GM19351 (cell line): ENCODE measurements at regions not wholly inside any gene's neighbourhood (a gene's known extent, or its start where the extent isn't known, plus 50 kb on each side); places are given as distances from the start of the nearest gene placed in this dataset.

Experiments
- ATAC-seq: cut with Tn5 transposase; IDR thresholded peaks from one replicate; pipeline ENCODE4 v1.9.1; 2021; ENCODE audit warnings: mild to moderate bottlenecking, moderate library complexity; ENCODE audit not compliant: unreplicated experiment

- no peak for ATAC-seq
Observed at GRCh38 chr3:67897351-67898336, 243.2 kb upstream of the SUCLG2 start.

- no peak for ATAC-seq
Observed at GRCh38 chr3:67896130-67896529, 241.7 kb upstream of the SUCLG2 start.

- no peak for ATAC-seq
Observed at GRCh38 chr3:67894510-67894909, 240.1 kb upstream of the SUCLG2 start.

GRCh38 chr3:67884345-67884744 is 229.9 kb upstream of the SUCLG2 start:
- no peak for ATAC-seq

- ATAC-seq, result no peak
Observed at GRCh38 chr3:67883766-67884165, 229.4 kb upstream of the SUCLG2 start.

GRCh38 chr3:67882981-67883380 is 228.6 kb upstream of the SUCLG2 start:
- no peak for ATAC-seq

DNA sequence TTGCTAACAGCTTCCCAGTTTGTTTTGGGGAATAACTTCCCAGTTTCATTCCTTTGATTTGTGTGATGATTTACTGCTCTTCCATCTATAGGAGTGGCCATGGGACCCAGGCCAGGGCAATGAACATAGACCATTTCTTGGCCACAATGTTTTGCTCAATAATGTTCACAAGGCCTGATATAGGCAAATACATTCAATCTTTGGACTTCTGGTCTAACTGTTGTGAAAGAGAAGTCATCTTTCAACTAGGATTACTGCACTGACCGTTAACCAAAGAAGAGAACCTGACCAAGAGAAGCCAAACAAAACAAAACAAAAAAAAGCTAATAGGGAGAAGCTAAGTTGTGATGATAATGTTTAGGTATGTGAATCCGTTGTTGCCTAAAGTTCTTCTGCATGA is 221.8 kb upstream of the SUCLG2 start:
- no peak for ATAC-seq

GRCh38 chr3:67875858-67876257 is 221.4 kb upstream of the SUCLG2 start:
- no peak for ATAC-seq

GRCh38 chr3:67875338-67875737 is 220.9 kb upstream of the SUCLG2 start:
- ATAC-seq, result no peak

DNA sequence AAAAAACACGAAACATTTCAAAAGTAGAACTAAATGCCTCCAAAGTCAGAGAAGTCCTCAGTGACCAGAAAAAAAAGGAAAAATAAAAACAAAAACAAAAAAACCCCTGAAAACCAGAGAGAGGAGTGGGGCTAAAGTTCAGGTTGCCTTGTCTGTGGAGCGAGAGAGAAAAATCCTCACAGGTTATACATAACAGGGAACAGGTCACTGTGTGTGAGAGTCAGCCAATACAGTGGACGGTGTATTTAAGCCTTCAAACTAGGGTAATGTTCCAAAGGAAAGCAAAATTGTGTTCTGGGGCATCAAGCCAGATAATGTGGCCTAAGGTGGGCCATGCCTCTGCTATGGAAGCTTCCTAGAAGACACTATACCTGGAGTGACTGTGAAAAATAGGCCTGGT is 216.1 kb upstream of the SUCLG2 start:
- no peak for ATAC-seq

- ATAC-seq, result no peak
Observed at GRCh38 chr3:67866571-67866970, 212.2 kb upstream of the SUCLG2 start.

DNA sequence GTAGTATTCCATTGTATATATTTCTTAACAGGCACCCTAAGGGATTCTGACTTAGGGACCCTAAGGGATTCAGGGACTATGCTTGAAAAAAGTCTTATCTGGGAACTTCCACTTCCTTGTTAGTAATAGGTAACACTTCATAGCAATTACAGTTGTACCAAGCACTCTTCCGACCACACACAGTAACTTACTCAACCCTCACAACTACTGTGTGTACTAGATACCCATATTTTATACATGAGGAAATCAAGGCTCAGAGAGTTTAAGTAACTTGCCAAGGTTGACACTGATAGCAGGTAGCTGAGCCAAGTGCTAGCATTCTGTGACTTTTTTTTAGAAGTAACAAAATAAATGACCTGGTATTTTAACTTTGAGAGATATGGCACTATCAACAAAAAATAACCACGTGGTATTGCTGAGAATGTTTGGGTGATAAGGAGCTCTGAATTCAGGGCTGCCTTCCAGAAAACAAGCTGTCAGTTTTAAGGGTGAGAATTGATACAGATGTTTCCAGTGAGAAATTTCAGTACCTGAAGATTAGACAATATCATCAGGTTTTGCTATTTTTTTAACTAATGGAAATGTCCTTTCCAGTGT is 210.3 kb upstream of the SUCLG2 start:
- no peak for ATAC-seq

GRCh38 chr3:67863869-67864268 is 209.5 kb upstream of the SUCLG2 start:
- no peak for ATAC-seq

- no peak for ATAC-seq
Observed at GRCh38 chr3:67860429-67860828, 206.0 kb upstream of the SUCLG2 start.

DNA sequence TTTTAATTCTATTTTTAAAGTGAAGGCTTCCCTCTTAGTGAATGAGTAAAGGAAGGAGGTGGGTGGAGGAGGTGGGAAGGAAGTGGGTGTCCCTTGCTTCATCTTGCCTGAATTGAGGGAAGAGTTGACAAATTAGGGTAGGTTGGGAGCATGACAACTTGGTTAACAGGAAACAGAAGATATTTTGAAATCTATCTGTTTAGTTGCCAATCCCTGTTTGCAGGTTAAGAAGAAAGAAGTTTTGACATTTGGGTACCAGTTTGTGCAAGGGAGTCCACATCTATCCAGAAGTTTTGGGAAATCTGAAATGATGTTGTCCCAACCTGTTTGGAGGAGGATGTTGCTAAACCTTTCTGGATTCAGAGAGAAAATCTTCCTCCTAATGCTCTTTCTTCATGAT is 204.1 kb upstream of the SUCLG2 start:
- no peak for ATAC-seq

DNA sequence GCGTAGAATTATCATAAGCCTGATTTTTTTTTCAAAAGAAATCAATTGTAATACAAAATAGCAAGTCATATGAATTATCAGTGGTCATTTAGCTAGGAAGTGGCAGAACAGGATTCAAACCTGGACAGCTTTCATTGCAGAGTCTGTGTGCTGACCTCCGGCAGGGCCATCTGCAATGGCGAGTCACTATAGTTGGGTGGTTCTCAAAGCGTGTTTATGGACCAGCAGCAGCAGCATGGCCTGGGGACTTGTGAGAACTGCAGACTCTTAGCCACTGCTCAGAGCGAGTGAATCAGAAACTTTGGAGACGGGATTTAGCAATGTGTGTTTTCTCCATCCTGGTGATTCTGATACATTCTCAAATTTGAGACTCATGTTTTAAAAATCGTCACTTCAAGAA is 202.3 kb upstream of the SUCLG2 start:
- no peak for ATAC-seq

GRCh38 chr3:67854663-67855062 is 200.3 kb upstream of the SUCLG2 start:
- no peak for ATAC-seq

DNA sequence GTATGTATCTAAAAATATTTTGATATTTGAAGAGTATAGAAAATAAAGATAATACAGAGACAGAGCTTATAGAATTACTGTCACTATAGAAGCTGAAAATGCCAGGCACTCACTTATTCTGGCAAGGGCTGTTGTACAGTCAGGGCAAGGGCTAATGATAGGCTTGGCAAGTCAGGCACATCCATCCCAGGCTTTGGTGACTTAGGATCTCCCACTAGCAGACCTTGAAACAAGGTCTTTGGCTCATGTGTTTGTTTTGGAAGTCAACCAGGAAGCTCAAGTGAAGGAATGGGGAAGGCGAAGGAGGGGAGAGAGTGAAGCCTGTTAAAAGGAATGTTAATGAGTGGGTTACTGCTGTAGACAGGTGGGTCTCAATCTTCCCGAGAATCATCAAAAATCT is 199.1 kb upstream of the SUCLG2 start:
- no peak for ATAC-seq

DNA sequence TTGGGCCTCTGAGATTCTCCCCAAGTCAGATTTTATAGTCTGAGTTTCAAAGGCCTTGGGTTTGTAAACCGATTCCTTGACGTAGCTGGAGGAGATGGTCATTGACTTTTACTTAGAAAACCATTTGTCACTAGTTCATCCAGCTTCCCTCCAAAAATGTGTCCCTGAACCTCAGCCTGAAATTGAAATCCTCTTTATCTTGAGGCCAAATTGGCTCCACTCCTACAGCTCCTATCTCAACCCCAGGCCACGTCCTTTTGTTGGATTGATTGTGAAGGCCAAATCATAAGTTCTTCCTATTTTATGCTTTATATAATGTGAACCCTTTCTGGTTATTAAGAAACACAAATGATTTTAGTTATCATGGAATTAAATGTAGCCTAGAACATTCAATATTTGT is 193.9 kb upstream of the SUCLG2 start:
- ATAC-seq, result no peak

DNA sequence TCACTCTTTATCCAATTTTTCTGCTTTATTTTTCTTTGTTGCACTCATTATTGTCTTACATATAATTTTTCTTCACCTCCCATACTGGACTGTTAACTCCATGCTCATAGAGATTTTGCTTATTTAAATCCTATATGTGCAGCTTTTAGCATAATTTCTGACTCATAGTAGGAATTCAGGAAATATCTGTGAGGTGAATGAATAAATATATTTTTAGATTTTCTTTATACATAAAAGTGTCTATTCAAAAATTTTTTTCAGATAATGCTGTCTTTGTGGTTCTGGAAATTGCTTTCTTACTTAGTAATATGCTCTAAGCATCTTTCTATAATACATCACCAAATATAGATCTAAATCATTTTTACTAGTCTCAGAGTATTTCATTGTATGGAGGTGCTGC is 191.8 kb upstream of the SUCLG2 start:
- no peak for ATAC-seq

DNA sequence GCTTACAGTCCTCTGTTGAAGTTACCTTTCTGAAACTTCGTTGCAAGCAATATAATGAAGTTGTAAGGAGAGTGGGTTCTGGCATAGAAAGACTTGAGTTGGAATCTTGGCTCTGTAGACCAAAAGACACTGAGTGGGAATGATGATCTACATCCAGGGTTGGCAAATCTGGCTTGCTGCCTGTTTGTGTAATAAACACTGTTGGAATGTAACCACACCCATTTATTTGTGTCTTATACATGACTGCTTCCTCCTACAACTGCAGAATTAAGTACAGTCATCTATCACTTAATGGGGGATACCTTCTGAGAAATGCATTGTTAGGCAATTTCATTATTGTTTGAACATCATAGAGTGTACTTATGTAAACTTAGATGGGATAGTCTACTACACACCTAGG is 178.4 kb upstream of the SUCLG2 start:
- no peak for ATAC-seq

- no peak for ATAC-seq
Observed at GRCh38 chr3:67831262-67831661, 176.8 kb upstream of the SUCLG2 start.
